Left ventricle myocardium inferior (tissue), 1 donor: ENCODE measurements at regions not wholly inside any gene's neighbourhood (a gene's known extent, or its start where the extent isn't known, plus 50 kb on each side); places are given as distances from the start of the nearest gene placed in this dataset.

Experiments used
- DNase-seq: peaks from one replicate; pipeline ENCODE4 v3.0.0-alpha.2; 2020
- H3K27ac ChIP-seq: fragments of 200-600 bp; replicated peaks from 2 replicates; pipeline ENCODE4 v1.8.0; 2021
- H3K27me3 ChIP-seq: fragments of 200-600 bp; 2 replicates; pipeline ENCODE4 v1.8.0; 2021; ENCODE audit warnings: low read depth
- H3K36me3 ChIP-seq: fragments of 200-600 bp; 2 replicates; pipeline ENCODE4 v1.8.0; 2021
- H3K4me1 ChIP-seq: fragments of 200-600 bp; 2 replicates; pipeline ENCODE4 v1.8.0; 2021
- H3K4me3 ChIP-seq: fragments of 200-600 bp; 2 replicates; pipeline ENCODE4 v1.8.0; 2021; ENCODE audit warnings: mild to moderate bottlenecking, moderate library complexity
- H3K9me3 ChIP-seq: fragments of 200-600 bp; replicated peaks from 2 replicates; pipeline ENCODE4 v1.8.0; 2021
- intact Hi-C: fragments of 100-400 bp; cut with micrococcal nuclease; formaldehyde crosslinking; loops from one replicate; pipeline ENCODE4 v1.11.0; 2022
- TF ChIP-seq, protein P1 (sequence below): fragments of 200-600 bp; IDR thresholded peaks from 2 replicates; pipeline ENCODE4 v1.8.0; 2021; ENCODE audit warnings: antibody characterized with exemption, mild to moderate bottlenecking, borderline replicate concordance
- donor health status: DM: no; HTN: yes; CAD: no; lungs with severe emphysema.

DNA sequence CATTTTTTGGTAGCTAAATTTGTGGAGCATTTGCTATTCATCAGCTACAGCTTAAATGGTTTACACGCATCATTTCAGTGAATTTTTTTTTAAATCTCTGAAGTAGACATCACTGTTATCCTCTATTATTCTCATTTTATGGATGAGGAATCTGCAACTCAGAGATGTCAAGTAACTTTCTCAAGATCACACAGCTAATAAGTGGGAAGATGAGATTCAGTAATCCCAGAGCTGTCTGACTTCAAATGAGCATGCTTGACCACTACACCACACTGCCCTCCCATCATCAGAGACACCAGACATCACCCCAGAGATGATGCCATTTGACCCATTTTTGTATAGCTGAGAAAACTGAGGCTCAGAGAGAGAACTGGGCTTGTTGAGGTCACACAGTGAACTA, 116.4 kb downstream of the RRAGC start:
- H3K36me3 ChIP-seq = no peaks in the 10 kb centered on the region
- H3K4me1 ChIP-seq = peaks cover 19% of the 10 kb centered on the region
- no peak overlapping the region for H3K4me3 ChIP-seq
- H3K9me3 ChIP-seq = no peaks in the 10 kb centered on the region
- H3K27me3 ChIP-seq = peaks cover 6% of the 10 kb centered on the region
- DNase-seq = no peak
- intact Hi-C loops = no loop called here
- H3K27ac ChIP-seq = no peak overlapping the region
- TF ChIP-seq, protein P1, sequence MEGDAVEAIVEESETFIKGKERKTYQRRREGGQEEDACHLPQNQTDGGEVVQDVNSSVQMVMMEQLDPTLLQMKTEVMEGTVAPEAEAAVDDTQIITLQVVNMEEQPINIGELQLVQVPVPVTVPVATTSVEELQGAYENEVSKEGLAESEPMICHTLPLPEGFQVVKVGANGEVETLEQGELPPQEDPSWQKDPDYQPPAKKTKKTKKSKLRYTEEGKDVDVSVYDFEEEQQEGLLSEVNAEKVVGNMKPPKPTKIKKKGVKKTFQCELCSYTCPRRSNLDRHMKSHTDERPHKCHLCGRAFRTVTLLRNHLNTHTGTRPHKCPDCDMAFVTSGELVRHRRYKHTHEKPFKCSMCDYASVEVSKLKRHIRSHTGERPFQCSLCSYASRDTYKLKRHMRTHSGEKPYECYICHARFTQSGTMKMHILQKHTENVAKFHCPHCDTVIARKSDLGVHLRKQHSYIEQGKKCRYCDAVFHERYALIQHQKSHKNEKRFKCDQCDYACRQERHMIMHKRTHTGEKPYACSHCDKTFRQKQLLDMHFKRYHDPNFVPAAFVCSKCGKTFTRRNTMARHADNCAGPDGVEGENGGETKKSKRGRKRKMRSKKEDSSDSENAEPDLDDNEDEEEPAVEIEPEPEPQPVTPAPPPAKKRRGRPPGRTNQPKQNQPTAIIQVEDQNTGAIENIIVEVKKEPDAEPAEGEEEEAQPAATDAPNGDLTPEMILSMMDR = no peak

DNA sequence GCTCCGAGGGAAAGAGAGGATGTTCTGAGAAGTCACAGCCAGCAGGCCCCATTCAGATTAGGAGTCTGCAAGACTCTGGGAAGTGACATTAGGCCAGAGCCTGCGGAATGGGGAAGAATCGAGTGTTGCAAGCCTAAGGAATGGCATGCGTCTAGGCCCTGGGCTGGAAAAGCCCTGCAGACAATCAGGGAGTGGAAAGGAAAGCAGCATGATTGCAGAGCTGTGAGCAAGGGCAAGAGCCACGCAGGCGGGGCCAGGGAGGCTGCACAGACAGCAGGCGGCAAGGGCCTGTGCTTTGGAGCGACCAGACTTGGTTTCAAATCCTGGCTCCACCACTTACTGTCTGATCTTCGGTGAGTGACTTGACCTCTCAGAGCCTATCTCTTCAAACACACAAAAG, 118.2 kb downstream of the RRAGC start:
- no peak for DNase-seq
- TF ChIP-seq, protein P1 = no peak
- Histone ChIP-seq H3K27ac (no peak overlapping the region), H3K9me3 (no peaks in the 10 kb centered on the region), H3K36me3 (no peaks in the 10 kb centered on the region), H3K4me3 (no peak overlapping the region), H3K4me1 (peaks cover 13% of the 10 kb centered on the region), H3K27me3 (no peaks in the 10 kb centered on the region)
- intact Hi-C loops = no loop called here

DNA sequence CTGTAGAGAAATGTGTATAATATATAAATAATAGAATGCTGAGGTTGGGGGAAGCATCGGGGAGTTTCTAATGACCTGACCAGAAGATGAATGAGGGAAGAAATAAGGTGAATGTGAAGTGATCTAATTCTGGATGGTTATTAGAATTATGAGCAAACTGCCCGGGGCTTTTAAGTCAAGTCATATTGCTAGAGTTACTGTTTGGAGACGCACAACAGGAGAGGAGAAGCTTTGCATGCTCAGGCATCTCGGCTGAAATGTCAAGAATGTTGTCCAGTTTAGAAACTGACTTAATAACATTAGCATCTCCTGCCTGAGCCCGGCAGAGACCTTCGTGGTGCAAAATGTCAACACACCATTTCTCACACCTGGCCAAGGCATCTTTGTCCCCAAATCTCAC, 119.1 kb downstream of the RRAGC start:
- no peak overlapping the region for H3K27ac ChIP-seq
- TF ChIP-seq, protein P1 = no peak
- peaks cover 7% of the 10 kb centered on the region for H3K27me3 ChIP-seq
- H3K4me1 ChIP-seq = peaks cover 13% of the 10 kb centered on the region
- no peak overlapping the region for H3K4me3 ChIP-seq
- DNase-seq = no peak
- H3K9me3 ChIP-seq = no peaks in the 10 kb centered on the region
- intact Hi-C loops = no loop called here
- H3K36me3 ChIP-seq = no peaks in the 10 kb centered on the region

DNA sequence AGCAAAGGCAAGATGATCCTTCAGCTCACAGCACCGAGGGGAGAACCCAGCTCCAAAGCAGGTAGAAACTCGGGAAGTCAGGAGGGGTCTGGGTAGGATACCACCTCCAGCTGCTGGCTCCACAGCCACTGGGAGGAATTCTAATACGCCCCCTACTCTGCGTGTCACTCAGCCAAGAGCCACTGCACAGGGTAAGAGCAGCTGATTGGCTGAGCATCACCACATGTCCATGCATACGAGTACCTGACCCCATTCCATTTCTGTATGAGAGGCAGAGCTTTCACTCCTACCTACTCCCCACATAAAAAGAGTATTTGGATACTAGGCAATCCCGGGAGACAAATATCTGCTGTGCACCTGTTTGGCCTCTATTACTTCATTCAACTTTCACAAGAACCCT, 121.4 kb downstream of the RRAGC start:
- TF ChIP-seq, protein P1 = no peak
- H3K27me3 ChIP-seq = peaks cover 19% of the 10 kb centered on the region
- no peak overlapping the region for H3K4me3 ChIP-seq
- H3K9me3 ChIP-seq = no peaks in the 10 kb centered on the region
- DNase-seq = no peak
- intact Hi-C loops = no loop called here
- H3K4me1 ChIP-seq = peaks cover 13% of the 10 kb centered on the region
- no peaks in the 10 kb centered on the region for H3K36me3 ChIP-seq
- H3K27ac ChIP-seq = no peak overlapping the region

DNA sequence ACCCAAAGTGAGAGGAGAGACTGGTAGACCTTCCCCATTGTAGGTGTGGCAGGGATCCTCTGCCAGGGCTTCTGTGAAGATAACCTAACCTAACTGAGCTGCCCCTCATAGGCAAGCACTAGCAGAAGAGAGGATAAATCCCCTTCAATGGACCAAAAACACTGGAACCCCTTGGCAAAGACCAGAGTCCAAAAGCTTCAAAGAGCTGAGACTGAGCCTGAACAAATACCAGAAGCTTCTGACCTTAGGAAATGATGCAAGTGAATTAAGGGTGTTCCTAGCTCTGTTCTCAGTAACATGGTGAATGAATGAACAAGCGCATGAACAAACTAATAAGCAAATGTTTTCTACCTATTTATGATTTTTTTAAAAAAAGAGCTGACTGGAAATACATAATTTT, 123.2 kb downstream of the RRAGC start:
- Histone ChIP-seq H3K4me3 (no peak overlapping the region), H3K36me3 (no peaks in the 10 kb centered on the region), H3K27ac (no peak overlapping the region), H3K9me3 (no peaks in the 10 kb centered on the region), H3K27me3 (peaks cover 30% of the 10 kb centered on the region), H3K4me1 (peaks cover 12% of the 10 kb centered on the region)
- TF ChIP-seq, protein P1 = no peak
- intact Hi-C loops = no loop called here
- DNase-seq = no peak

DNA sequence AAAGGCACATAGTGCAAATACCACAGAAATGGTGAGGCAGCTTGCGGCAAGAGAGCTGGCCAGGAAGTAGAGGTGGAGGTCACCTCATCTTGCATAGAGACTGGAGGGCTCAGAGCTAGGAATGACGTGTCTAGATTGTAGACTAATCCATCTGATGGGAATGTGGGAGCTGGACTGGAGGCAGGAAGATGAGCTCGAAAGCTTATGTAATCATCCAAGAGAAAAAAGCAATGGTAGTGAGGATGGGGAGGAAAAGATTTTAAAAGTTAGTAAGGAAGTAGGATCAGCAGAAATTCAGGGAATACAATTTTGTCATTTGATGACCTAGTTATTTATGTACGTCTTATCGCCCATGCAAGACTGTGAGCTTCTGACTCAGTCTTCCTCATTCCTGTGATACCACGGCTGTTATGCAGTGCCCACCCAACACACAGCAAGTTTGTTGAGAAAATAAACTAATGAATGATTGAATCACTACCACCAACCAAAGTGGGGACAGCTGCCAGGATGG, 123.9 kb downstream of the RRAGC start:
- no peak for DNase-seq
- peaks cover 5% of the 10 kb centered on the region for H3K4me1 ChIP-seq
- H3K4me3 ChIP-seq = no peak overlapping the region
- TF ChIP-seq, protein P1 = no peak
- H3K27me3 ChIP-seq = peaks cover 34% of the 10 kb centered on the region
- H3K9me3 ChIP-seq = no peaks in the 10 kb centered on the region
- no peaks in the 10 kb centered on the region for H3K36me3 ChIP-seq
- intact Hi-C loops = no loop called here
- H3K27ac ChIP-seq = no peak overlapping the region
